ENCODE measurements at regions not wholly inside any gene's neighbourhood (a gene's known extent, or its start where the extent isn't known, plus 50 kb on each side); places are given as distances from the start of the nearest gene placed in this dataset.

DNA sequence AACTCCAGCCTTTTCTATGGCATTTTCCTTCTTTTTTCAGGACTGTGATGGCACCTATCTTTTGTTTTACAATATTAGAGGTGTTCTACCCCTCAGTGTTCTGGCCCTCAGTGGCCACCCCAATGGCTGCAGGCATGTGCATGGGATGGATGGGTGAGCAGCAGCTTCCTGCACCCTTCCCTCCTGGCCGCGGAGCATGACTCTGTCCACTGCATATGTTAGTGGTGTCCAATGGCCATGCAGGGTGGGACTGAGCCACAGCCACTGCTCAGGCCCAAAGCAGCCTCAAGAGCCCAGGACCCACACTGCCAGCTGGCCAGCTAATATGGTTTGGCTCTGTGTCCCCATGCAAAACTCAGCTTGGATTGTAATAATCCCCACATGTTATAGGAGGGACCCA, 1032.3 kb upstream of the FBXO33 start:
- Histone ChIP-seq H3K36me3 (ENCODE audit: control insufficient read depth, insufficient read depth, low read length) (no peaks in the 10 kb centered on the region), H3K27ac (ENCODE audit: low read length) (no peak overlapping the region), H3K4me3 (ENCODE audit: low read depth in 2 of 2, low read length in 2 of 2) (no peak overlapping the region), H3K27me3 (ENCODE audit: control insufficient read depth, insufficient read depth, low read length) (no peaks in the 10 kb centered on the region), H3K4me1 (ENCODE audit: control insufficient read depth, insufficient read depth, low read length) (no peaks in the 10 kb centered on the region), H3K9me3 (ENCODE audit: control insufficient read depth, insufficient read depth, low read depth, low read length) (no peaks in the 10 kb centered on the region)
- POLR2A ChIA-PET, result no interaction called here
- ATAC-seq (no peak), DNase-seq (ENCODE audit: low read depth, low spot score) (no peak)
- in situ Hi-C loops (cut with HindIII; ENCODE audit: low pct_unique_long_range_greater_than_20kb, low sequenced_read_pairs), result no loop called here
- TF ChIP-seq CTCF (IDR thresholded peaks at IDR 0.05), result no peak
- TF ChIP-seq REST (IDR thresholded peaks at IDR 0.05; ENCODE audit: insufficient read depth in 1 of 2, low read depth in 2 of 2, low read length in 1 of 2), result no peak
- no peak for TF ChIP-seq POLR2AphosphoS5 (IDR thresholded peaks at IDR 0.05; ENCODE audit: low read depth, low read length)
- no peak for TF ChIP-seq TCF7L2 (IDR thresholded peaks at IDR 0.05; ENCODE audit: low read depth, low read length)
- no peak for TF ChIP-seq SIN3A (IDR thresholded peaks at IDR 0.05; ENCODE audit: borderline replicate concordance, insufficient read depth, low read depth, low read length)
- intact Hi-C loops (cut with micrococcal nuclease; ENCODE audit: unreplicated experiment), result no loop called here
- no TSS peak for BruUV-seq (replicated peaks)
- CTCF ChIA-PET, result no interaction called here

- CTCF ChIA-PET, result no interaction called here
- DNase-seq (ENCODE audit: low read depth, low spot score), result no peak
Observed at GRCh38 chr14:40463886-40464285, 1031.7 kb upstream of the FBXO33 start.

More at GRCh38 chr14:40463886-40464285, 1031.7 kb upstream of the FBXO33 start:
- no peak for TF ChIP-seq POLR2AphosphoS5 (IDR thresholded peaks at IDR 0.05; ENCODE audit: low read depth, low read length)
- TF ChIP-seq TCF7L2 (IDR thresholded peaks at IDR 0.05; ENCODE audit: low read depth, low read length), result no peak
- TF ChIP-seq CTCF (IDR thresholded peaks at IDR 0.05), result no peak
- no peak for TF ChIP-seq REST (IDR thresholded peaks at IDR 0.05; ENCODE audit: insufficient read depth in 1 of 2, low read depth in 2 of 2, low read length in 1 of 2)
- TF ChIP-seq SIN3A (IDR thresholded peaks at IDR 0.05; ENCODE audit: borderline replicate concordance, insufficient read depth, low read depth, low read length), result no peak
- intact Hi-C loops (cut with micrococcal nuclease; ENCODE audit: unreplicated experiment) (no loop called here), in situ Hi-C loops (cut with HindIII; ENCODE audit: low pct_unique_long_range_greater_than_20kb, low sequenced_read_pairs) (no loop called here)
- ATAC-seq, result no peak
- H3K27ac ChIP-seq (ENCODE audit: low read length), result no peak overlapping the region
- H3K36me3 ChIP-seq (ENCODE audit: control insufficient read depth, insufficient read depth, low read length), result no peaks in the 10 kb centered on the region
- no peaks in the 10 kb centered on the region for H3K9me3 ChIP-seq (ENCODE audit: control insufficient read depth, insufficient read depth, low read depth, low read length)
- no peaks in the 10 kb centered on the region for H3K4me1 ChIP-seq (ENCODE audit: control insufficient read depth, insufficient read depth, low read length)
- H3K27me3 ChIP-seq (ENCODE audit: control insufficient read depth, insufficient read depth, low read length), result no peaks in the 10 kb centered on the region
- no TSS peak for BruUV-seq (replicated peaks)
- no peak overlapping the region for H3K4me3 ChIP-seq (ENCODE audit: low read depth in 2 of 2, low read length in 2 of 2)
- POLR2A ChIA-PET, result no interaction called here

All from Panc1 (cell line).